ENCODE measurements at regions not wholly inside any gene's neighbourhood (a gene's known extent, or its start where the extent isn't known, plus 50 kb on each side); places are given as distances from the start of the nearest gene placed in this dataset.

GRCh38 chr7:45244981-45245380 is 87.4 kb downstream of the RAMP3 start:
- Histone ChIP-seq H3K4me1 (ENCODE audit: control insufficient read depth, insufficient read depth, low read length, poor library complexity, severe bottlenecking) (no peaks in the 10 kb centered on the region), H3K36me3 (ENCODE audit: control insufficient read depth, insufficient read depth, low read length) (no peaks in the 10 kb centered on the region), H3K9me3 (ENCODE audit: control insufficient read depth, low read length) (no peaks in the 10 kb centered on the region), H3K27ac (ENCODE audit: insufficient read depth, low read length, poor library complexity, severe bottlenecking) (no peak overlapping the region), H3K27me3 (replicated peaks; ENCODE audit: control insufficient read depth, insufficient read depth, low read length, poor library complexity, severe bottlenecking) (no peaks in the 10 kb centered on the region), H3K4me3 (ENCODE audit: insufficient read depth, low read depth, low read length, poor library complexity, severe bottlenecking) (no peak overlapping the region)
- no peak for DNase-seq

- H3K4me1 ChIP-seq (ENCODE audit: control insufficient read depth, insufficient read depth, low read length, poor library complexity, severe bottlenecking) = no peaks in the 10 kb centered on the region
- H3K27me3 ChIP-seq (replicated peaks; ENCODE audit: control insufficient read depth, insufficient read depth, low read length, poor library complexity, severe bottlenecking) = no peaks in the 10 kb centered on the region
- no peaks in the 10 kb centered on the region for H3K9me3 ChIP-seq (ENCODE audit: control insufficient read depth, low read length)
- no peak for DNase-seq
- H3K27ac ChIP-seq (ENCODE audit: insufficient read depth, low read length, poor library complexity, severe bottlenecking) = no peak overlapping the region
- H3K4me3 ChIP-seq (ENCODE audit: insufficient read depth, low read depth, low read length, poor library complexity, severe bottlenecking) = no peak overlapping the region
- no peaks in the 10 kb centered on the region for H3K36me3 ChIP-seq (ENCODE audit: control insufficient read depth, insufficient read depth, low read length)
These were observed 88.7 kb downstream of the RAMP3 start for GRCh38 chr7:45246339-45246738.

DNA sequence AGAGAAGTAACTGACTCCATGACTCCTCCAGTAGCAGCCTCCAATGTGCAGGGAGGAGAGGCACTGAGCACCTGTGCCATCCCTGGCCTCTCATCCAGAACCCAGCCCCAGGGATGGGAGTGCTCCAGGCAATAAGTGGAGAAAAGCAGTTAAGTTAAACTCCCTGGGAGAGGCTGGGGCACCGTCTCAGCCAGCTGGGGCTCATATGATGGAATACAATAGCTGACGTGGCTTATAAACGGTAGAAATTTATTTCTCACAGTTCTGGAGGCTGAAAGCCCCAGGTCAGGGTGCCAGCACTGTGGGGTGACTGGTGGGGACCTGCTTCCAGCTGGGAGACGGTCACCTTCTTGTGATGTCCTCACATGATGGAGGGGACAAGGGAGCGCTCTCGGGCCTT is 94.7 kb downstream of the RAMP3 start:
- Histone ChIP-seq H3K9me3 (ENCODE audit: control insufficient read depth, low read length) (no peaks in the 10 kb centered on the region), H3K36me3 (ENCODE audit: control insufficient read depth, insufficient read depth, low read length) (no peaks in the 10 kb centered on the region)

GRCh38 chr7:45252857-45253256 is 95.3 kb downstream of the RAMP3 start:
- Histone ChIP-seq H3K4me3 (ENCODE audit: insufficient read depth, low read depth, low read length, poor library complexity, severe bottlenecking) (no peak overlapping the region), H3K36me3 (ENCODE audit: control insufficient read depth, insufficient read depth, low read length) (no peaks in the 10 kb centered on the region), H3K27me3 (replicated peaks; ENCODE audit: control insufficient read depth, insufficient read depth, low read length, poor library complexity, severe bottlenecking) (no peaks in the 10 kb centered on the region), H3K9me3 (ENCODE audit: control insufficient read depth, low read length) (no peaks in the 10 kb centered on the region), H3K4me1 (ENCODE audit: control insufficient read depth, insufficient read depth, low read length, poor library complexity, severe bottlenecking) (no peaks in the 10 kb centered on the region), H3K27ac (ENCODE audit: insufficient read depth, low read length, poor library complexity, severe bottlenecking) (no peak overlapping the region)
- no peak for DNase-seq

More for the DNA sequence above, 94.7 kb downstream of the RAMP3 start:
- Histone ChIP-seq H3K4me1 (ENCODE audit: control insufficient read depth, insufficient read depth, low read length, poor library complexity, severe bottlenecking) (no peaks in the 10 kb centered on the region), H3K27ac (ENCODE audit: insufficient read depth, low read length, poor library complexity, severe bottlenecking) (no peak overlapping the region), H3K4me3 (ENCODE audit: insufficient read depth, low read depth, low read length, poor library complexity, severe bottlenecking) (no peak overlapping the region), H3K27me3 (replicated peaks; ENCODE audit: control insufficient read depth, insufficient read depth, low read length, poor library complexity, severe bottlenecking) (no peaks in the 10 kb centered on the region)
- DNase-seq = no peak

- Histone ChIP-seq H3K36me3 (ENCODE audit: control insufficient read depth, insufficient read depth, low read length) (no peaks in the 10 kb centered on the region), H3K27ac (ENCODE audit: insufficient read depth, low read length, poor library complexity, severe bottlenecking) (no peak overlapping the region), H3K9me3 (ENCODE audit: control insufficient read depth, low read length) (no peaks in the 10 kb centered on the region), H3K4me3 (ENCODE audit: insufficient read depth, low read depth, low read length, poor library complexity, severe bottlenecking) (no peak overlapping the region), H3K4me1 (ENCODE audit: control insufficient read depth, insufficient read depth, low read length, poor library complexity, severe bottlenecking) (no peaks in the 10 kb centered on the region), H3K27me3 (replicated peaks; ENCODE audit: control insufficient read depth, insufficient read depth, low read length, poor library complexity, severe bottlenecking) (no peaks in the 10 kb centered on the region)
- no peak for DNase-seq
These were observed 95.8 kb downstream of the RAMP3 start for GRCh38 chr7:45253368-45253767.

DNA sequence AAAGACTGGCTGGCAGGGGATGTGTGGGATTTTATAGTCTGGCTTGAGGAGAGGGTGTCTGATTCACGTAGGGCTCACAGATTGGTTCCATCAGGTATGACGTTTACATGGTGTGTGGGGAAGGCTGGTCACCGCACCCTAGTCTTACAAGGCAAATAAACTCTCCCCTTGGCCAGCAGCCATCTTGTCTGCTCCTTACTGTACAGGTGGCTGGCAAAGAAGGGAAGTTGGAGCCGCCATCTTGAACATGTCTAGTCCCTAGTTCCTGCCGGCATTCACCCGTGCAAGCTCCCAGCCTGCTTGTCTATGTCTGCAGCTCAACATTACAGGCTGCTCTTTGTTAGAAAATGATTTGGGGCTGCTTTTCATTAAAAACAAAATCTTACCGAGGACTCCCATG is 97.6 kb downstream of the RAMP3 start:
- DNase-seq = no peak
- Histone ChIP-seq H3K4me1 (ENCODE audit: control insufficient read depth, insufficient read depth, low read length, poor library complexity, severe bottlenecking) (no peaks in the 10 kb centered on the region), H3K9me3 (ENCODE audit: control insufficient read depth, low read length) (no peaks in the 10 kb centered on the region), H3K36me3 (ENCODE audit: control insufficient read depth, insufficient read depth, low read length) (no peaks in the 10 kb centered on the region), H3K4me3 (ENCODE audit: insufficient read depth, low read depth, low read length, poor library complexity, severe bottlenecking) (no peak overlapping the region), H3K27me3 (replicated peaks; ENCODE audit: control insufficient read depth, insufficient read depth, low read length, poor library complexity, severe bottlenecking) (no peaks in the 10 kb centered on the region), H3K27ac (ENCODE audit: insufficient read depth, low read length, poor library complexity, severe bottlenecking) (no peak overlapping the region)

- Histone ChIP-seq H3K27ac (ENCODE audit: insufficient read depth, low read length, poor library complexity, severe bottlenecking) (no peak overlapping the region), H3K4me3 (ENCODE audit: insufficient read depth, low read depth, low read length, poor library complexity, severe bottlenecking) (no peak overlapping the region), H3K9me3 (ENCODE audit: control insufficient read depth, low read length) (no peaks in the 10 kb centered on the region), H3K27me3 (replicated peaks; ENCODE audit: control insufficient read depth, insufficient read depth, low read length, poor library complexity, severe bottlenecking) (no peaks in the 10 kb centered on the region), H3K4me1 (ENCODE audit: control insufficient read depth, insufficient read depth, low read length, poor library complexity, severe bottlenecking) (no peaks in the 10 kb centered on the region), H3K36me3 (ENCODE audit: control insufficient read depth, insufficient read depth, low read length) (no peaks in the 10 kb centered on the region)
- no peak for DNase-seq
These were observed 98.7 kb downstream of the RAMP3 start for GRCh38 chr7:45256309-45256708.

DNA sequence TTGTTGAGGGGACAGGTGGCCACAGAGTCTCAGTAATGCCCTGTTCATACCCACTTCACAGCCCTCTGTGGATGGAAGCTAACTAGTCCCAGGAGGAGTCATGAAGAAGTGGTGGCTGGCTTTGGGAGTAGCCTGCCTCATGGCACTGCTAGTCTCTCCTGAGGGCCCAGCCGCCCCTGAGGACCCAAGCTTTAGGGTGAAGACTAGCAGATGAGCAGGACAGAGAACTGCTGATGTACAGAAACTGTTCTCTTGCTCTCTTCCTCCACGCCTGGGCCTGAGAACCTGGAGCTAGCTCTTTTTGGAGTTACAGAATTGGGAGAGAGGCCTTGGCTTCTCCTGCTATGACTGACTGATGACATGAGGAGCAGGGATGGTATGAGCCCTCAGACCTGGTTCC is 99.2 kb downstream of the RAMP3 start:
- Histone ChIP-seq H3K27ac (ENCODE audit: insufficient read depth, low read length, poor library complexity, severe bottlenecking) (no peak overlapping the region), H3K27me3 (replicated peaks; ENCODE audit: control insufficient read depth, insufficient read depth, low read length, poor library complexity, severe bottlenecking) (no peaks in the 10 kb centered on the region), H3K9me3 (ENCODE audit: control insufficient read depth, low read length) (no peaks in the 10 kb centered on the region), H3K36me3 (ENCODE audit: control insufficient read depth, insufficient read depth, low read length) (no peaks in the 10 kb centered on the region), H3K4me3 (ENCODE audit: insufficient read depth, low read depth, low read length, poor library complexity, severe bottlenecking) (no peak overlapping the region), H3K4me1 (ENCODE audit: control insufficient read depth, insufficient read depth, low read length, poor library complexity, severe bottlenecking) (no peaks in the 10 kb centered on the region)
- DNase-seq = no peak

DNA sequence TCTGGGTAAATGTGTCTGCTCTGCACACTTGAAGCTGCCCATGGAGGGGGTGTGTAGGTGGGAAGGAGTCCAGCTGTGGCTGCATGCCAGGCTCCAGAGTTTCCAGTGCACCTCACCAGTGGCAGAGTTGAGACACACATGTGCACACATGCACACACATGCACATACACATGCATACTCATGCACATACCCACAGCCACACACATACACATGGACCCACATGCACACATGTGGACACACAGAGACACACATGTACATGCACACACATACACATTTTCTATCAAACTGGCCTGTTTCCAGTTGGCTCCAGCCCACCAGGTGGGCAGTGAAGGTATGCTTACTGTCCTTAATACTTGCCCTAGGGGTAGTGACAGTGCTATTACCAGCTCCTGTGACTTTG is 99.7 kb downstream of the RAMP3 start:
- H3K4me1 ChIP-seq (ENCODE audit: control insufficient read depth, insufficient read depth, low read length, poor library complexity, severe bottlenecking) = no peaks in the 10 kb centered on the region
- DNase-seq = no peak
- no peaks in the 10 kb centered on the region for H3K9me3 ChIP-seq (ENCODE audit: control insufficient read depth, low read length)
- H3K27ac ChIP-seq (ENCODE audit: insufficient read depth, low read length, poor library complexity, severe bottlenecking) = no peak overlapping the region
- no peak overlapping the region for H3K4me3 ChIP-seq (ENCODE audit: insufficient read depth, low read depth, low read length, poor library complexity, severe bottlenecking)
- no peaks in the 10 kb centered on the region for H3K27me3 ChIP-seq (replicated peaks; ENCODE audit: control insufficient read depth, insufficient read depth, low read length, poor library complexity, severe bottlenecking)
- H3K36me3 ChIP-seq (ENCODE audit: control insufficient read depth, insufficient read depth, low read length) = no peaks in the 10 kb centered on the region

- no peaks in the 10 kb centered on the region for H3K4me1 ChIP-seq (ENCODE audit: control insufficient read depth, insufficient read depth, low read length, poor library complexity, severe bottlenecking)
- no peaks in the 10 kb centered on the region for H3K9me3 ChIP-seq (ENCODE audit: control insufficient read depth, low read length)
- H3K27me3 ChIP-seq (replicated peaks; ENCODE audit: control insufficient read depth, insufficient read depth, low read length, poor library complexity, severe bottlenecking) = no peaks in the 10 kb centered on the region
- H3K36me3 ChIP-seq (ENCODE audit: control insufficient read depth, insufficient read depth, low read length) = no peaks in the 10 kb centered on the region
- no peak overlapping the region for H3K4me3 ChIP-seq (ENCODE audit: insufficient read depth, low read depth, low read length, poor library complexity, severe bottlenecking)
- DNase-seq = no peak
- no peak overlapping the region for H3K27ac ChIP-seq (ENCODE audit: insufficient read depth, low read length, poor library complexity, severe bottlenecking)
These were observed 101.1 kb downstream of the RAMP3 start for GRCh38 chr7:45258533-45259226.
